Transverse colon (tissue), 4 donors: ENCODE measurements at regions not wholly inside any gene's neighbourhood (a gene's known extent, or its start where the extent isn't known, plus 50 kb on each side); places are given as distances from the start of the nearest gene placed in this dataset.

Experiments used
- CTCF ChIP-seq, 5 experiments: fragments of 200-600 bp in 3 of 5; fragments of 450-650 bp in 2 of 5; sonication (generic) in 3 of 5; IDR thresholded peaks; 1 replicate in 2 of 5; 2 replicates in 3 of 5; pipeline ENCODE4 v1.5.1; 2016 to 2017; ENCODE audit warnings: antibody characterized with exemption in 5 of 5, inconsistent platforms in 3 of 5, mild to moderate bottlenecking in 2 of 5, moderate library complexity in 1 of 5
- EP300 ChIP-seq: sonication (generic); formaldehyde crosslinking; IDR thresholded peaks from one replicate; pipeline ENCODE4 v1.6.1; 2017; ENCODE audit warnings: antibody characterized with exemption, low read depth
- POLR2A ChIP-seq: fragments of 450-650 bp; IDR thresholded peaks from one replicate; pipeline ENCODE4 v1.6.1; 2016; ENCODE audit warnings: antibody characterized with exemption, mild to moderate bottlenecking, moderate library complexity
- POLR2AphosphoS5 ChIP-seq, 3 donors: sonication (generic); formaldehyde crosslinking; IDR thresholded peaks; one replicate each; pipeline ENCODE4 v1.6.1; 2016; ENCODE audit warnings: antibody characterized with exemption in 3 of 3

GRCh38 chr17:56715613-56716357 lies 117.9 kb downstream of the C17orf67 start:
- peak; percentile 67 to 79 (median 72) for TF ChIP-seq CTCF (IDR thresholded peaks at IDR 0.05)
- TF ChIP-seq POLR2A: no peak
- no peak for TF ChIP-seq POLR2AphosphoS5 (IDR thresholded peaks at IDR 0.05)
- no peak for TF ChIP-seq EP300
